Panc1 (cell line): ENCODE measurements at regions not wholly inside any gene's neighbourhood (a gene's known extent, or its start where the extent isn't known, plus 50 kb on each side); places are given as distances from the start of the nearest gene placed in this dataset.

Source experiments
- ATAC-seq: fragments of 200-7000 bp; cut with Tn5 transposase; 2 replicates; pipeline ENCODE4 v1.9.1; 2020; ENCODE audit warnings: mild to moderate bottlenecking, moderate library complexity
- BruUV-seq: library from RNA; stranded (reverse); fragments of 400-500 nt; replicated peaks from 2 replicates; lab custom pipeline; 2021; lab: Mats Ljungman, UMichigan
- CTCF ChIA-PET: fragments of 300-600 bp; sonication (Branson Sonifier 250); formaldehyde crosslinking; loops from one replicate; lab custom pipeline; 2022; ENCODE audit warnings: antibody characterized with exemption; lab: Charles Lee
- POLR2A ChIA-PET: fragments of 300-600 bp; sonication (Branson Sonifier 250); formaldehyde crosslinking; loops from one replicate; lab custom pipeline; 2022; ENCODE audit warnings: antibody characterized with exemption; lab: Charles Lee
- DNase-seq: peaks from one replicate; pipeline ENCODE4 v3.0.0-alpha.2; 2010; ENCODE audit warnings: low read depth, low spot score
- H3K27ac ChIP-seq: 2 replicates; pipeline ENCODE4 v1.5.1; 2011; ENCODE audit warnings: mild to moderate bottlenecking, low read length, inconsistent platforms
- H3K27me3 ChIP-seq: fragments of 200-500 bp; sonication (Bioruptor generic); 2 replicates; pipeline ENCODE4 v1.6.0; 2014; ENCODE audit warnings: low read length, inconsistent platforms; ENCODE audit not compliant: control insufficient read depth, insufficient read depth
- H3K36me3 ChIP-seq: fragments of 200-500 bp; sonication (Bioruptor generic); 2 replicates; pipeline ENCODE4 v1.5.1; 2014; ENCODE audit warnings: inconsistent platforms, mild to moderate bottlenecking, low read length, moderate library complexity; ENCODE audit not compliant: control insufficient read depth, insufficient read depth
- H3K4me1 ChIP-seq: 2 replicates; pipeline ENCODE4 v1.5.1; 2011; ENCODE audit warnings: inconsistent platforms, mild to moderate bottlenecking, low read length, moderate library complexity; ENCODE audit not compliant: control insufficient read depth, insufficient read depth
- H3K4me3 ChIP-seq, 2 experiments: 2 replicates each; pipeline ENCODE4 v1.5.1; 2011 to 2012; ENCODE audit warnings: low read depth in 2 of 2, low read length in 2 of 2, mild to moderate bottlenecking in 2 of 2, inconsistent platforms in 1 of 2, moderate library complexity in 1 of 2
- H3K9me3 ChIP-seq: fragments of 200-500 bp; sonication (Bioruptor generic); 2 replicates; pipeline ENCODE4 v1.5.1; 2014; ENCODE audit warnings: low read depth, mild to moderate bottlenecking, inconsistent platforms, low read length, moderate library complexity; ENCODE audit not compliant: control insufficient read depth, insufficient read depth
- POLR2AphosphoS5 ChIP-seq: IDR thresholded peaks from 2 replicates; pipeline ENCODE4 v1.6.1; 2012; ENCODE audit warnings: mild to moderate bottlenecking, low read depth, low read length, moderate library complexity
- SIN3A ChIP-seq: IDR thresholded peaks from 2 replicates; pipeline ENCODE4 v1.6.1; 2012; ENCODE audit warnings: low read depth, mild to moderate bottlenecking, low read length, moderate library complexity, borderline replicate concordance; ENCODE audit not compliant: insufficient read depth
- TCF7L2 ChIP-seq: IDR thresholded peaks from 2 replicates; pipeline ENCODE4 v1.6.1; 2011; ENCODE audit warnings: mild to moderate bottlenecking, low read depth, low read length, inconsistent platforms
- in situ Hi-C: cut with HindIII; loops from 2 replicates; pipeline ENCODE4 v1.10.0; 2016; ENCODE audit warnings: low sequenced_read_pairs, low pct_unique_long_range_greater_than_20kb
- intact Hi-C: fragments of 100-400 bp; cut with micrococcal nuclease; formaldehyde crosslinking; loops from one replicate; pipeline ENCODE4 v1.10.0; 2022; ENCODE audit not compliant: unreplicated experiment
- TF ChIP-seq, protein P1 (sequence below), 2 experiments: IDR thresholded peaks; 2 replicates each; pipeline ENCODE4 v1.6.1; 2011 to 2012; ENCODE audit warnings: low read depth in 2 of 2, control low read depth in 1 of 2, low read length in 1 of 2, mild to moderate bottlenecking in 1 of 2, moderate library complexity in 1 of 2; ENCODE audit not compliant: insufficient read depth in 1 of 2
- TF ChIP-seq, protein P2 (sequence below): fragments of 450-650 bp; IDR thresholded peaks from 2 replicates; pipeline ENCODE4 v1.5.1; 2017; ENCODE audit warnings: mild to moderate bottlenecking

DNA sequence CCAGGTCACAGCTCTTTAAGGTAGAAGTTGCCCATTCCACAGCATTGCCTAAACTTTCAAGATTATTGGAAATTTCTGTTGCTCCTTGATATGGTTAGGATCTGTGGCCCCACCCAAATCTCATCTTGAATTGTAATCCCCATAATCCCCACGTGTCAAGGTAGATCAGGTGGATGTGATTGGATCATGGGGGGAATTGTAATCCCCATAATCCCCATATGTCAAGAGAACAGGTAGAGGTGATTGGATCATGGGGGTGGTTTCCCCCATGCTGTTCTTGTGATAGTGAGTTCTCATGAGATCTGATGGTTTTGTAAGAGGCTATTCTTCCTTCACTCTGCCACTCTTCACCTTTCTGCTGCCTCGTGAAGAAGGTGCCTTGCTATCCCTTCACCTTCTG lies 327.4 kb upstream of the MAP3K7 start:
- no peak for DNase-seq
- in situ Hi-C loops = no loop called here
- intact Hi-C loops = no loop called here
- H3K27ac ChIP-seq = no peak overlapping the region
- BruUV-seq = no TSS peak
- H3K36me3 ChIP-seq = no peaks in the 10 kb centered on the region
- ChIA-PET CTCF (no interaction called here), POLR2A (no interaction called here)
- no peaks in the 10 kb centered on the region for H3K27me3 ChIP-seq
- TF ChIP-seq TCF7L2 = no peak
- TF ChIP-seq, protein P1, sequence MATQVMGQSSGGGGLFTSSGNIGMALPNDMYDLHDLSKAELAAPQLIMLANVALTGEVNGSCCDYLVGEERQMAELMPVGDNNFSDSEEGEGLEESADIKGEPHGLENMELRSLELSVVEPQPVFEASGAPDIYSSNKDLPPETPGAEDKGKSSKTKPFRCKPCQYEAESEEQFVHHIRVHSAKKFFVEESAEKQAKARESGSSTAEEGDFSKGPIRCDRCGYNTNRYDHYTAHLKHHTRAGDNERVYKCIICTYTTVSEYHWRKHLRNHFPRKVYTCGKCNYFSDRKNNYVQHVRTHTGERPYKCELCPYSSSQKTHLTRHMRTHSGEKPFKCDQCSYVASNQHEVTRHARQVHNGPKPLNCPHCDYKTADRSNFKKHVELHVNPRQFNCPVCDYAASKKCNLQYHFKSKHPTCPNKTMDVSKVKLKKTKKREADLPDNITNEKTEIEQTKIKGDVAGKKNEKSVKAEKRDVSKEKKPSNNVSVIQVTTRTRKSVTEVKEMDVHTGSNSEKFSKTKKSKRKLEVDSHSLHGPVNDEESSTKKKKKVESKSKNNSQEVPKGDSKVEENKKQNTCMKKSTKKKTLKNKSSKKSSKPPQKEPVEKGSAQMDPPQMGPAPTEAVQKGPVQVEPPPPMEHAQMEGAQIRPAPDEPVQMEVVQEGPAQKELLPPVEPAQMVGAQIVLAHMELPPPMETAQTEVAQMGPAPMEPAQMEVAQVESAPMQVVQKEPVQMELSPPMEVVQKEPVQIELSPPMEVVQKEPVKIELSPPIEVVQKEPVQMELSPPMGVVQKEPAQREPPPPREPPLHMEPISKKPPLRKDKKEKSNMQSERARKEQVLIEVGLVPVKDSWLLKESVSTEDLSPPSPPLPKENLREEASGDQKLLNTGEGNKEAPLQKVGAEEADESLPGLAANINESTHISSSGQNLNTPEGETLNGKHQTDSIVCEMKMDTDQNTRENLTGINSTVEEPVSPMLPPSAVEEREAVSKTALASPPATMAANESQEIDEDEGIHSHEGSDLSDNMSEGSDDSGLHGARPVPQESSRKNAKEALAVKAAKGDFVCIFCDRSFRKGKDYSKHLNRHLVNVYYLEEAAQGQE (IDR thresholded peaks at IDR 0.05; ENCODE audit: insufficient read depth in 1 of 2, low read depth in 2 of 2, low read length in 1 of 2) = no peak
- TF ChIP-seq, protein P2, sequence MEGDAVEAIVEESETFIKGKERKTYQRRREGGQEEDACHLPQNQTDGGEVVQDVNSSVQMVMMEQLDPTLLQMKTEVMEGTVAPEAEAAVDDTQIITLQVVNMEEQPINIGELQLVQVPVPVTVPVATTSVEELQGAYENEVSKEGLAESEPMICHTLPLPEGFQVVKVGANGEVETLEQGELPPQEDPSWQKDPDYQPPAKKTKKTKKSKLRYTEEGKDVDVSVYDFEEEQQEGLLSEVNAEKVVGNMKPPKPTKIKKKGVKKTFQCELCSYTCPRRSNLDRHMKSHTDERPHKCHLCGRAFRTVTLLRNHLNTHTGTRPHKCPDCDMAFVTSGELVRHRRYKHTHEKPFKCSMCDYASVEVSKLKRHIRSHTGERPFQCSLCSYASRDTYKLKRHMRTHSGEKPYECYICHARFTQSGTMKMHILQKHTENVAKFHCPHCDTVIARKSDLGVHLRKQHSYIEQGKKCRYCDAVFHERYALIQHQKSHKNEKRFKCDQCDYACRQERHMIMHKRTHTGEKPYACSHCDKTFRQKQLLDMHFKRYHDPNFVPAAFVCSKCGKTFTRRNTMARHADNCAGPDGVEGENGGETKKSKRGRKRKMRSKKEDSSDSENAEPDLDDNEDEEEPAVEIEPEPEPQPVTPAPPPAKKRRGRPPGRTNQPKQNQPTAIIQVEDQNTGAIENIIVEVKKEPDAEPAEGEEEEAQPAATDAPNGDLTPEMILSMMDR = no peak
- no peak for TF ChIP-seq POLR2AphosphoS5
- no peak for TF ChIP-seq SIN3A
- H3K9me3 ChIP-seq = no peaks in the 10 kb centered on the region
- H3K4me3 ChIP-seq = no peak overlapping the region
- ATAC-seq = no peak
- no peaks in the 10 kb centered on the region for H3K4me1 ChIP-seq

DNA sequence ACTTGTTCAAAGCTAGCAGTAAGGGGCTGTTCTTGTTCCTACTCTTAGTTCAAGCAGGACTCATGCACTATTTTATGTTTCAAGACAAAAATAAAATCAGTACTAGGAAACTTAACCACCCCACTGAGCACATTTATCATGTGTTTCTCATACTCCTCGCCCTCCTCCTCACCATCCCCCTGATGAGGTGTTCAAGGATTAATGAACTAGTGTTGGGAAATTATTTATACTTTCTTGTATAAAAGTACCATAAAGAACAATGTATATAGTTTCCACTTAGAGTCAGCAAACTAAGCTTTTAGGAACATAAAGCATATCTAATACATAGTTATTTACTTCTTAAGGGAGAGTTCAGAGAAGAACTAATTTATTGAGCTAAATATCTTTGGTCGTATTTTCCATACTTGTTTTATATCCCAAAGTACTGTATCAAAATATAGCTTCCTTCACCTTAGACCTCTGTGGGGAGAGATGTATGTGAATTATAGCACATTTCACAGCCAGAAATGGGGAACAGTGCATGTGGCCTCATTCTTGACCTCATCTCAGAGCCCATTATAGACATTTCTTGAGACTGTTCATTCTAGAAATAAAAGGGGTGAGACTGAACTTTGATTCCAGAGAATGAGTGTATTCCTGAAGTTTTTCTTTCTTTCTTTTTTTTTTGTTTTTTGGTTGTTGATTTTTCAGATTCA lies 326.5 kb upstream of the MAP3K7 start:
- in situ Hi-C loops = no loop called here

DNA sequence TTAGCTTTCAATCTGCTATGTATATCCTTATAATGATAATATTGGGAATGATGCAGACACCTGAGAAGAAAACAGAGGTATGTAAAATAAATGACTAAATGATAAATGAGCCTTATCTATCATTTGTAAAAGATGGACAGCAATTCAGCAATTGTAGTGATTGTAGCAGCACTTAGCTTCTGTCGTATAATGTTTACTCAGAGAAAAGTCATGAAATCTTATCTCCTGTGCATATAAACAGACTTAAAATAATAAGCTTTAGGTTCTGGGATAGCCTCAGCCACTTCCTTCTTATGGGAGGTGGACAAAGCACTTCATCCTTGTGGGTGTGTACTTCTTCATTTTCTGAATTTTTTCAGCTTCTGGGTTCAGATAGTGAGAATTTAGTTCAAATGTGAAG lies 324.8 kb upstream of the MAP3K7 start:
- POLR2A ChIA-PET = no interaction called here
- no TSS peak for BruUV-seq
- Histone ChIP-seq H3K4me3 (no peak overlapping the region), H3K27ac (no peak overlapping the region), H3K4me1 (no peaks in the 10 kb centered on the region), H3K27me3 (no peaks in the 10 kb centered on the region), H3K36me3 (no peaks in the 10 kb centered on the region), H3K9me3 (no peaks in the 10 kb centered on the region)
- in situ Hi-C loops (no loop called here), intact Hi-C loops (no loop called here)
- ATAC-seq = no peak
- DNase-seq = no peak
- CTCF ChIA-PET = no interaction called here
- TF ChIP-seq, protein P2 = no peak
- TF ChIP-seq, protein P1 (IDR thresholded peaks at IDR 0.05; ENCODE audit: insufficient read depth in 1 of 2, low read depth in 2 of 2, low read length in 1 of 2) = no peak
- TF ChIP-seq TCF7L2 (no peak), SIN3A (no peak), POLR2AphosphoS5 (no peak)

More for the DNA sequence above, 326.5 kb upstream of the MAP3K7 start:
- intact Hi-C loops = no loop called here
- CTCF ChIA-PET = no interaction called here
- BruUV-seq = no TSS peak
- no peak for DNase-seq
- Histone ChIP-seq H3K27ac (no peak overlapping the region), H3K4me1 (no peaks in the 10 kb centered on the region), H3K4me3 (no peak overlapping the region), H3K27me3 (no peaks in the 10 kb centered on the region), H3K36me3 (no peaks in the 10 kb centered on the region), H3K9me3 (no peaks in the 10 kb centered on the region)
- no peak for TF ChIP-seq SIN3A
- POLR2A ChIA-PET = no interaction called here
- ATAC-seq = no peak
